Spleen (tissue), 7 donors: ENCODE measurements at regions not wholly inside any gene's neighbourhood (a gene's known extent, or its start where the extent isn't known, plus 50 kb on each side); places are given as distances from the start of the nearest gene placed in this dataset.

Experiments used
- POLR2A ChIP-seq, 3 donors: fragments of 450-650 bp; IDR thresholded peaks; one replicate each; pipeline ENCODE4 v1.5.1; 2017; ENCODE audit warnings: antibody characterized with exemption in 3 of 3, mild to moderate bottlenecking in 1 of 3
- POLR2AphosphoS5 ChIP-seq, 3 donors: sonication (generic); formaldehyde crosslinking; IDR thresholded peaks; one replicate each; pipeline ENCODE4 v1.5.1; 2017; ENCODE audit warnings: antibody characterized with exemption in 3 of 3
- TF ChIP-seq, protein P1 (sequence below), 11 experiments: fragments of 200-600 bp in 7 of 11; fragments of 450-650 bp in 4 of 11; sonication (generic) in 4 of 11; IDR thresholded peaks in 8 of 11; conservative IDR thresholded peaks in 3 of 11; 1 replicate in 7 of 11; 2 replicates in 4 of 11; pipeline versions ENCODE4 v1.4.0 to v1.8.0; 2016 to 2021; ENCODE audit warnings: antibody characterized with exemption in 11 of 11, inconsistent platforms in 4 of 11, mild to moderate bottlenecking in 1 of 11
- donor health status: DM: no; HTN: no; CAD: no; lungs with moderate emphysema.
- donor health status: DM: no; HTN: no; CAD: no.
- donor health status: DM: no; HTN: no; CAD: no.

DNA sequence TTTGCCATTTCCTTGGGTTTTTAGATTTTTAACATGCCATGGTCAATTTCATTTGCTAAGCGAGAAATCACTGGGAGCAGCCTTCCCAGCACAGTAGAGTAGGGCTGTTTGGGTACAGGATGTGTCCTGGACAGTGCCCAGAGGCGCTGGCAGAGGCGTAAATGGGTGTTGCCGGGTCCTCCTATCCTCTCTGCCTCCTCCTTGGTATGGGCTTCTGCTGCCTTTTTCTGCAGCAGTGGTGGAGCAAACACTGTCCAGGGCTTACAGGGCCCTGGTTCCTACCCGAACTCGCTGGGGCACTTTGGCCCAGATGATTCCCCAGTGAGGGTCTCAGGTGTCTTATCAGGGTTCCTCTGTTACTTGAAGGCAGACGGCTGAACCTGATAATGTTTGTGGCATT is 298.3 kb downstream of the RPS24 start:
- TF ChIP-seq, protein P1, sequence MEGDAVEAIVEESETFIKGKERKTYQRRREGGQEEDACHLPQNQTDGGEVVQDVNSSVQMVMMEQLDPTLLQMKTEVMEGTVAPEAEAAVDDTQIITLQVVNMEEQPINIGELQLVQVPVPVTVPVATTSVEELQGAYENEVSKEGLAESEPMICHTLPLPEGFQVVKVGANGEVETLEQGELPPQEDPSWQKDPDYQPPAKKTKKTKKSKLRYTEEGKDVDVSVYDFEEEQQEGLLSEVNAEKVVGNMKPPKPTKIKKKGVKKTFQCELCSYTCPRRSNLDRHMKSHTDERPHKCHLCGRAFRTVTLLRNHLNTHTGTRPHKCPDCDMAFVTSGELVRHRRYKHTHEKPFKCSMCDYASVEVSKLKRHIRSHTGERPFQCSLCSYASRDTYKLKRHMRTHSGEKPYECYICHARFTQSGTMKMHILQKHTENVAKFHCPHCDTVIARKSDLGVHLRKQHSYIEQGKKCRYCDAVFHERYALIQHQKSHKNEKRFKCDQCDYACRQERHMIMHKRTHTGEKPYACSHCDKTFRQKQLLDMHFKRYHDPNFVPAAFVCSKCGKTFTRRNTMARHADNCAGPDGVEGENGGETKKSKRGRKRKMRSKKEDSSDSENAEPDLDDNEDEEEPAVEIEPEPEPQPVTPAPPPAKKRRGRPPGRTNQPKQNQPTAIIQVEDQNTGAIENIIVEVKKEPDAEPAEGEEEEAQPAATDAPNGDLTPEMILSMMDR (IDR thresholded peaks at IDR 0.05 in 8 of 11, conservative IDR thresholded peaks at IDR 0.05 in 3 of 11): no peak
- TF ChIP-seq POLR2AphosphoS5 (IDR thresholded peaks at IDR 0.05) (no peak), POLR2A (IDR thresholded peaks at IDR 0.05) (no peak)
